ENCODE measurements at regions not wholly inside any gene's neighbourhood (a gene's known extent, or its start where the extent isn't known, plus 50 kb on each side); places are given as distances from the start of the nearest gene placed in this dataset.
"Not testable (repeated sequence)": the region's sequence is repeated elsewhere in the genome, so short reads cannot be mapped to it uniquely, and the experiment has no call there.

DNA sequence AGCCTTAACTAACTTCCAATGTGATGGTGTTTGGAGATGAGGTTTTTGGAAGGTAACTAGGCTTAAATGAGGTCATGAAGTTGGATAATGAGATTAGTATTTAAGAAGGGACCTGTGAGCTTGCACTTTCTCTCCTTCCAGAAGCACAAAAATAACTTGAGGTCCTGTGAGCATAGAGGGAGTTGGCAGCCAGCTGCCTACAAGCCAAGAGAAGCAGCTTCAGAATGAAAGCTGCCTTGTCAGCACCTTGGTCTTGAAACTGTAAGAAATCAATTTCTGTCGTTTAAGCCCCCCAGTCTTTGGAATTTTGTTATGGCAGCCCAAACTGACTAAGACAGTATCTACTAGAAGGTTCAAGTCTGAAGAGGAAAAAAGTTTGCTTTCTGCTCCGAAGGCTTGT is 280.2 kb upstream of the GALNTL6 start:
- no peak for DNase-seq (ENCODE audit: low read depth in 2 of 2)

DNA sequence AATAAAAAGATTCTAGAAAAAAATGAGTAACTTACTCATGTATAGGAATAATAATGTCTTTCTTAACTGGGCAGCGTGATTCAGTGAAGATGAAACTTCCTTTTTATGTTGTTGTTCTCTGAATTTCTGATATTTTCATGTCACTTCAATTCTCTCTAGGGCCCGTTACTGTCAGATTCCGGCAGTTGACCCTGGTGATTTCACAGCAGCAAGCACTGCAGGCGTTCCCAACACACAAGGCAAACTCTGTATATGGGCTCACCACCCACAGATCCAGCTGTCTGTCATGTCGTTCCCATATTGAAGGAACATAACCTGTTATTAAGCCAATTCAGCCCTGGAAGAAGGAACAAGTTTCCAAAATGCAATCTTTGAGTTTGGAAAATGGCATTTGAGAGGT is 288.3 kb upstream of the GALNTL6 start:
- DNase-seq (ENCODE audit: low read depth in 2 of 2) = no peak

DNA sequence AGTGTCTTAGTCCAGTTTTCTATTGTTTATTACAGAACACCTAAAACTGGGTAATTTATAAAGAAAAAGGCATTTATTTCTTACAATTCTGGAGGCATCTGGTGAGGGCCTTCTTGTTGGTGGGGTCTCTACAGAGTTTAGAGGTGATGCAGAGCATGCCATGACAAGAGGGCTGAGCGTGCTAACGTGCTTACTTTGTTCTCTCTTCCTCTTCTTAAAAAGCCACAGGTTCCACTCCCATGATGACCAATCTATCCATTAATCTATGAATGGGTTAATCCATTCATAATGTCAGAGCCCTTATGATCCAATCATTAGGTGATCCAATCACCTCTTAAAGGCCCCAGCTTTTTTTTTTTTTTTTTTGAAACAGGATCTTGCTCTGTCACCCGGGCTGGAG is 291.5 kb upstream of the GALNTL6 start:
- DNase-seq (ENCODE audit: low read depth in 2 of 2) = no peak

DNA sequence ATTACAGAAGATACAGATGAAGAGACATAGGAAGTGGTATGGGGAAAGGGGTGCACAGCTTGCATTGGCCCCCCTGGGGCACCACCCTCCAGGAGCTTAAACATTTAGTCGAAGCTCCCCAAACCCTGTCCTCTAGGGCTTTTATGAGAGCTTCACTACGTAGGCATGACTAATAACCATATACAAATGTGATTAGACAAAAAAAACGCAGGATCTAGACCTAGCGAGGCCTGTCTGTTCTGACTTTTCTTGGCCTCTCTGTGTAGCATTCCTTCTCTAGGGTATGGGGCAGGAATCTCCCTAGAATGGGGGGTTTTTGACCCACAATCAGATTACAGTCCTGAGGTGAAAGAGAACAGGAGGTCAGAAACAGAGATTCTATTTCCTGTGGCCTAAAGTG is 293.7 kb upstream of the GALNTL6 start:
- DNase-seq (ENCODE audit: low read depth in 2 of 2) = no peak

DNA sequence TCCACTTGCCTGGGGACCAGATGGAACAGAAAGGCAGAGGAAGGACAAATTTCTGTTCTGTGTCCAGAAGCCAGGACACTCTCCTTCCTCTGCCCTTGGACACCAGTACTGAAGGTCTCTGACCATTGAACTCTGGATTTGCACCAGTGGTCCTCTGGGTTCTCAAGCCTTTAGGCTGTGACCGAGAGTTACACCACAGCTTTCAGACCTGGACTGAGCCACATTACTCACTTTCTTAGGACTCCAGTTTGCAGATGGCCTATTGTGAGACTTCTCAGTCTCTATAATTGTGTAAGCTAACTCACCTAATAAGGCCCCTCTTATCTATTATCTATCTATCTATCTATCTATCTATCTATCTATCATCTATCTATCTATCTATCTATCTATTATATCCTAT is 295.3 kb upstream of the GALNTL6 start:
- DNase-seq (ENCODE audit: low read depth in 2 of 2) = no peak

DNA sequence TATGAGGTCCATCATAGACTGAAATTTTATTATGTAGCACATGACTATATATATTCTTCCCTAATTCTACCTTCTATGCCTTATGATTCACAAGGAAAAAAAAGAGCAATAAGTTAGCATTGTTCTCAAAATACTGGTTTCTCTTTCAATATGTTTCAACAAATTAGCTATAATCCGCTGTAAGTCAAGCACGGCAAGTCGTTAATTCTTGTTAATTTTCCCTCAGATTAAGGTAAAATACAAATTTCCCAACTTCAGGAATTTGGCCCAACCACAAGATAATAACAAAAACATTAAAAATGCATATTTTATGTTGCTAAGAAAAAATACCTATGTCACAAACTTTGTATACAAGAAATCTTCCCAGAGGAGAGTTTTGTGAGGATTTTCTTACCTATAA is 296.5 kb upstream of the GALNTL6 start:
- no peak for DNase-seq (ENCODE audit: low read depth in 2 of 2)

DNA sequence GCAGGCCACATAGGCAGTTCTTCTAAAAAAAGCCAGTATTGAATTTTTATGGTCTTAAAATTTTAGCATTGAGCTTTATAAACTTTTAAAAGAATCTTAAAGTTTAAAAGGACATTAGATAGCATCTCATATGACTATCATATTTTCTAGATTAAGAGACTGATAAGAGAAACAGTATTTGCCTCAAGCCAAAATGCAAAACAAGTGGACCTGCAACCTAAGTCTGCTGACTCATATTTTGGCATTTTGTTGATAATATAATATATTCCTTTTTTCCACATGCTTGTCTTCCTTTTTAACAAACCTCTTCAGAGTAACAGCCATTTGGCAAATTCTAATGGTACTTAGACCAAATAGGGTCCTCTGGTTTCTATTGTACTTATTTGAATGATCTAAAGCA is 328.5 kb upstream of the GALNTL6 start:
- no peak for DNase-seq (ENCODE audit: low read depth in 2 of 2)

DNA sequence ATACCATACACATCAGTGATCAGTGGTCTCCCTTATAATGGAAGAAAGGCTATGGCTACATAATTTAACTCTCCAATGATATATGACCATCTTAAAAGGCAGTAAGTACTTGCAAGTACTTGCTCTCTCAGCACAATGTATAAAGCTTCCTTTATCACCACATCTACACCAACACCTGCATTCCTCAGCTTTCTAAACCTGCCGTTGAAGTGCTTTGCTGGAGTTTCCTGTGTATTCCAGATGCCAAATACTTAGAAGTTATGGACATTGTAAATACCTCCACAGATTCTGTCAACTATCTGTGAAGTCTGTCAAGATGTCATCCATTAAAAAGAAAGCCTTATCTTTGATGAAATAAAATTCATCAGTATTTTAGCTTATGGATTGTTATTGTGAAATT is 335.0 kb upstream of the GALNTL6 start:
- no peak for DNase-seq (ENCODE audit: low read depth in 2 of 2)

DNA sequence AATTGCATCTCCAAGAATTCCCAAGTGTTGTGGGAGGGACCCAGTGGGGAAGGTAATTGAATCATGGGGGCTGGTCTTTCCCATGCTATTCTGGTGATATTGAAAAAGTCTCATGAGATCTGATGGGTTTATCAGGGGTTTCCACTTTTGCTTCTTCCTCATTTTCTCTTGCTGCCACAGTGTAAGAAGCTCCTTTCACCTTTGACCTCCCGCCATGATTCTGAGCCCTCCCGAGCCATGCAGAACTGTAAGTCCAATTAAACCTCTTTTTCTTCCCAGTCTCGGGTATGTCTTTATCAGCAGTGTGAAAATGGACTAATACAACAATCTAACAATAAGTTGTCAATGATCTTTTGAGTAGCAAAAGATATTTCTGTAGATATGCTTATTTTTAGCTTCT is 338.1 kb upstream of the GALNTL6 start:
- DNase-seq (ENCODE audit: low read depth in 2 of 2) = not testable (repeated sequence)

DNA sequence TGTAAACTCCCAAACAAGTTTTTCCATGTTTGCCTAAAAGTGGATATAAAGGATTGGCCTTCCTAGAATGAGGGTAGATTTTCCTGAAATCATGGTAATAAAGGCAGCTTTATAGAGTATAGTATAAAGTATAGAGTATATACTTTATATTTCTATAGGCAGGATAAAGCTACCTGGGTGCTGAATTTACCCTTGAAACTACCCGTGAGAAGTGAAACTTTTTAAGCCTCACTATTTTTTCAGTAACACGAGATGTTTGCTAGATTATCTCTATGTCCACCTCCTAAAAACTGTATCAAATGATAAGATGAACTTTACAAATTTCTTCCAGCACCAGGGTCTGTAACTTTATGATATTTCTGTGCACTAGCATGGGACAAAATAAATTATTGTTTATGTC is 340.0 kb upstream of the GALNTL6 start:
- no peak for DNase-seq (ENCODE audit: low read depth in 2 of 2)

DNA sequence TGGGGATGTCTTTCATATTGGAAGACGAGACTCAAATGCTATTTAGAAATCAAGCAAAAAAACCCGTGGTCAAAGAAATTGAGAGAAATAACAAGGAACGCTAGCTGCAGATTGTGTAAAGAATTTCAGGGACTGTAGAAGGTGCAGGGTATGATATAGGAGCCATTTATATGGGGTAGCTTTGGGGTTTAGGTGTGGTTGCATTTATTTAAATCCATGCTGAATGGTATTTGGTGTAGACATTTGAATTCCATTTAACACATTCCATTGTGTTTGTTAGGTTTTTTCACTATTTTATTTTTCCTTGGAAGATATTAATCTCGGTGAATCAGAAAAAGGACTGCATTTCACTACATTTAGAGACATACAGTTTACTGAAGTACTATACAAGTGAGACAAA is 341.0 kb upstream of the GALNTL6 start:
- DNase-seq (ENCODE audit: low read depth in 2 of 2) = no peak

DNA sequence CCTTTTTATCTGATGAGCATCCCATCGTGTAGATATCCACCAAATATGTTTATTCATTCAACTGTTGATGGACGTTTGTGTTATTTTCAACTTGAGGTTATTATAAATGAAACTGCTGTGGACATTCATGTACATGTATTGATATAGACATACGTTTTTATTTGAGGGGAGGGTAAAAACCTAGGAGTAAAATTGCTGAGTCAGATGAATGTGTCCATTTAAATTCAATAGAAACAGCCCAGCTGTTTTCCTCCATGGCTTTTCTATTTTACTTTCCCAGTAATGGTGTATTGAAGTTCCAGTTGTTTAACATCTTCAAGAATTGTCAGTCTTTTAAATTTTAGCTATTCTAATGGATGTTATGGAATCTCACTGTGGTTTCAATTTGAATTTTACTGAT is 348.7 kb upstream of the GALNTL6 start:
- DNase-seq (ENCODE audit: low read depth in 2 of 2) = no peak

DNA sequence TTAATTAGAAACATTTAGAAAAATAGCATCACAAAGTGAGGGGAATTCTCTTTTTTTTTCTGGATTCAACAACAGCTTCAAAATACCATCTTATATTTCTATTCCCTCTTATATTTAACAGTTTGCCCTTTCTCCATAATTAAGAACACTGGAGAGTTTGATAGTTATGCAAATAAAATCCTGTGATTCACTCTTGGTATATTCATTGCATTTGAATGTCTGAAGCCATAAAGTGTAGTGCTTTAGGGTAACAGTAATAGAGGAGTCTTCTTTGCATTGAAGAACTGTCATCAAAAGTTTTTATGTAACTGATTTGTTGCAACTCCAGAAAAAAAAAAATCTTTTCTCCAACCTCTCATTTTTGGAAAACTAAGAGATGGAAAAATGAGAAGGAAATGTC is 352.0 kb upstream of the GALNTL6 start:
- DNase-seq (ENCODE audit: low read depth in 2 of 2) = no peak

DNA sequence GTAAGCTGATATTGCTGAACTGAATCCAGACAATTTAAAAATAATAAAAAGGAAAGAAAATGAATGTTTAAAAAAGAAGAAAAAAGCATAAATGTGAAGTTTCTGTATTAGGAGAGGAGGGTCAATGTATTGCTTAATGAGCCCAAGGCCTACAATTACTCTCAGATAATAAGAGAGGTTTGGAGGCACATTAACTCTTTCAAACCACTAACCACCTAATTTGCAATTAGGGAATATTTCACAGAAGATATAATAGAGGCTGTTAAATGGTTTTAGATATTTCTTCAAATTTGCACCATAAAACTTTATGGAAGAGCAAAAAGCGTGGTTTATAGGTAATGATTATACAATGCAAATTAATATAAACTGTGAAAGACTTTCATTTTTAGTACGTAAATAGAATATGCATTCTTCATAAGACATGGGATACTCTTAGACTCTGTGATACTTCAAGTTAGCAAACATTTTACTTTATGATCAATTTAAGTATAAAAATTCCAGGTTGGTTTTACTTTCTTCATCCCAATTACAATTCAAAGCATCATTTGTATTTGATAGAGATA is 364.2 kb upstream of the GALNTL6 start:
- no peak for DNase-seq (ENCODE audit: low read depth in 2 of 2)

DNA sequence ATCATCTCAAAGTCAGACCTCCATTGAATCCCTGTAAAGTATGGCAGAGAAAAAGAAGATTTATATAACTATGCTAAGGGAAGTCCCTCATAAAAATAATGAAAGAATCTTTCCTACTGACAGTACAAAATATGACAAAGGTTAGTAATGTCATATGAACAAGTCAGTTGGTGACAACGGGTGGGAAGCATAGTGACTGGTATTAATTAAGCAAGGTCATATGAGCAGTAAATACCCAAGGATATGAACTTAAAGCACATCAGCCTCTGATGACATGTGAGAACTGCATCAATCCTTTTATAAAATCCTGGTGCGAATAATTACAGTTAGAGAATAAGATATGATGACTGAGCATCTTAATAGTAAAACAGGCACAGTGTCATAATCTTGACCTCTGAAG is 364.8 kb upstream of the GALNTL6 start:
- DNase-seq (ENCODE audit: low read depth in 2 of 2) = no peak

DNA sequence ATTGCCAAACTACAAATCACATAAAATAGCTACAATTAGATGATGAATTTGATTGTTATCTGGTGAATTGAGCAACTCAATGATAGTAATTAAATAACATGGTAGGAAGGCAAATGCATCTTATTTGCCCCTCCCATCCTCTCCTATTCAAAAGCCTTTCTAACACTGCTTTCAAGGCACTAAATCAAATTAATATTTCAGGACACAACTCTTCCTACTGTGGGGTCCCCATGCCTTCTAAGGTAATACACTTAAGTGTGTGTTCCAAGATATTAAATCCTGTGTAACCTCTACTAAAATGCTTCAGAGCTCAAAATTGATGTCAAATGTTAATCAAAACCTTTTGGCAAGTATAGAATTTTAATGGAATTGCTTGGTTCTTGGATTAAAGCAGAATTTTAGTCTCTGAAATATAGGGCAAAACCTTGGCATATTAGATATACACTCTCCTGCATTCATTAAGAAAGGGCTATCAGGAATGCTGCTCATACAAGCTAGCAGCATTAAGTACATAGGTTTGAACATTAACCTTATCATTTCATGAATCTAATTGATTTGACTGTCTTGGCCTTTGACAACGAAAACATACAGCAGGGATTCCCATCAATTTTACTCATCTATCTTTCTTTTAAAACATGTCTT is 371.8 kb upstream of the GALNTL6 start:
- no peak for DNase-seq (ENCODE audit: low read depth in 2 of 2)

DNA sequence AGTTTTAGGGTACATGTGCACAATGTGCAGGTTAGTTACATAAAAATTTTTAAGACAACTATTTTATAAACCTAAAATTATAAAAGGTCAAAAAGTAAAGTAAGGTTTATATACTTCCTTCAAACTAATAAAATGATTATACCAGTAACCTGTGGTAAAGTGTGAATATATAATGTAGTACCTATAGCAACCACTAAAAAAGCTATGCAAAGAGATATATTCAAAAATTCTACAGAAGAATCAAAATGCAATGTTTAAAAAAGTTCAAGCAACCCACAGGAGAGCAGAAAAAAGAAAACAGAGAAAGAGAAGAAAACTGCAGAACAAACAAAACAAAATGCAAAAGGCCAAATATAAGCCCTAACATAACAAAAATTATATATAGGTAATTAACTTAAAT is 379.5 kb upstream of the GALNTL6 start:
- no peak for DNase-seq (ENCODE audit: low read depth in 2 of 2)

DNA sequence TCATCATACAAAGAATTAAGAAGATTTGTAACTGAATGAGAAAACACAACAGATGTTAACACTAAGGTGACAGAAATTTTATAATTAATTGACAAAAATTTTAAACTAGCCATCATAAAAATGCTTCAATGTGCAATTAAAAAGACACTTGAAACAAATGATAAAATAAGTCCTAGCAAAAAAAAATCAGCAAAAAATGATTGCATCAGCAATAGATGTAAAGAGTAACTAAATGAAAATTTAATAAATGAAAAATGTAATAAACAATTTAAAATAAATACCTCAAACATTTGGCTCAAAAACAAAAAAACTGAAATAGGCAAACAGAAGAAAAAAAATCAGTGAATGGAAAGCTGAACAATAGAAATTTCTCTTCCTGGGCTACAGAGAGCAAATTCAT is 380.7 kb upstream of the GALNTL6 start:
- no peak for DNase-seq (ENCODE audit: low read depth in 2 of 2)

DNA sequence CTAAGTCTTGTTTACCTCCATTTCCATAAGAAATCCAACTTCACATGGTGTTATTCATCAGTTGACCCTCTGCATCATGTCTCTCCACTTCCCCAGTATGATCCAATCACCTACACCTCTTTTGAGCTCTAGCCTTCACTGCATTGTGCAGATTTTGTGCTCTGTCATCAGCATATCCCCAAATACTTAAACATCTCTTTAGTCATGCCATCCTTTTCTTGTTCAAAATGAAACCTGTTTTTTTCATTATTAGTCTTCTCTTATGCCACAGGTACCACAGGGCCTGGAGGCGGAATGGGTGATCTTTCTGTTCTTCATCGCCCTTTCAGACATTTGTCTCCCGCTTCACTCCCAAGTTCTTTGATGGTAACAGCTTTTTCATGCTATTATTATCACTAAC is 382.7 kb upstream of the GALNTL6 start:
- no peak for DNase-seq (ENCODE audit: low read depth in 2 of 2)

DNA sequence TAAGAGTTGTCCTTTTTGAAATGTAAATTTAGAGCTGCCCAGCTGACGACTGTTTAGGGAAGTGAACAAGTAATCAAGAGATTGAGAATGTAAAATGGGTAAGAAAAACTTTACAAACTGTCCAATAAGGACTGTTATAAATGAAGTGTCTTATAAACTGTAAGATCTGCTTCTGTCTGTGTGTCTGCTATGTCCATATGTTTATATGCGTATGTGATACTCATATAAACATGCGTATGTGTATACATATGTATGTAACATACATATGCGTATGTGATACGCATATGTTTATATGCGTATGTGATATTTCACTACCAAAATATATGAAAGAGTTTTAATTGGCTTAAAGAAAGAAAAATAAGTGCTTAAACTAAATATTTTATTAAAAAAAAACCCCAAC is 416.0 kb upstream of the GALNTL6 start:
- DNase-seq (ENCODE audit: low read depth in 2 of 2) = no peak

DNA sequence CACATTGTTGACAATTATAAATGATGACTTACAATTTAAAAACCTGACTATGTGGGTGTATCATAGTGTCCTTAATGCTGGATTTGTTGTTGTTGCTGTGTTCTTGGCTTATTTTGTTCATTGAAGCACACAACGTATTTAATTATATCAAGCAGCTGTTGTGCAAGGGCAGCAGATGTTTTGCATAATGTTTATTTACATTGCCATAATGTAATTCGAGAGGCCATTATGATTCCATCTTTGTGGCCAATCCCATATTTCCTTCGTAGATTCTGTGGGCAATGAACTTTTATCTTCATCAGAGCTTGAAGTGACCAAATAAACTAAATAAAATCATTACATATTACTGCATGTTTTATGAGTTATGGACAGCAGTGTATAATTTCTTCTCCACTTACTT is 422.6 kb upstream of the GALNTL6 start:
- DNase-seq (ENCODE audit: low read depth in 2 of 2) = no peak

DNA sequence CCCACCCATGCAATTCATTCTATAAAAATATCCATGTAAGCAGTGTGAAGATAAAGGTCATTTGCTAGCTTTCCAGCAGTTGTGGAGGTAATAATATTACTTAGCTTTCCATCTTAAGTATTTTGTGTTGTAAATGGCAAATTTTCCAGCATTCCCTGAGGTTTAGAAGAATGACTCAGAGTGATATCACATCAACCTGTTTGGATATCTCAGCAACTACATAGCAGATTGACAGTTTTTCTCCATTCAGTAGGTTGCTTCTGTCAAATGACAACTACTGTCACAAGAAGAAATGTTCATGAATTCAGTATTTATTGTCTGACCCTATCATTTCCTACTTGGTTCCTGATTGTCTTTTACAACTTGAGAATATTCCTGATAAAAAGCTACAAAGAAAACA is 434.9 kb upstream of the GALNTL6 start:
- no peak for DNase-seq (ENCODE audit: low read depth in 2 of 2)

DNA sequence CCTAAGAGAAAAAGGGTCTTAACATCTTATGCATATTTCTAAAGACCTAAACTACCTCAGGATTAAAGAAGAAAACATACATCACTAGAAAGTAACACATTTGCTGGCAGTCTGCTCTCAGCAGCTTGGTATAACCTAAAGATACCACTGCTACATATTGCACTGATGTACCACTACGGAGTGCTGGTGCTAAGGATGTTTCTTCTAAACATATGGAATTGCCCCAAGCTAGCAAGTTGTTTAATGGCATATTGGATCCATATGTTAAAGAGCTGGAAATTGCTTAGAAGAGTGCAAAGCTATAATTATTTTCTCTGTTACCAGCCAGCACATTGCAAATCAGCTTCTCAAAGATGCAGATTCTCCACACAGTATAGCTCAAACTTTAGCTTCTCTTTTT is 436.5 kb upstream of the GALNTL6 start:
- no peak for DNase-seq (ENCODE audit: low read depth in 2 of 2)

DNA sequence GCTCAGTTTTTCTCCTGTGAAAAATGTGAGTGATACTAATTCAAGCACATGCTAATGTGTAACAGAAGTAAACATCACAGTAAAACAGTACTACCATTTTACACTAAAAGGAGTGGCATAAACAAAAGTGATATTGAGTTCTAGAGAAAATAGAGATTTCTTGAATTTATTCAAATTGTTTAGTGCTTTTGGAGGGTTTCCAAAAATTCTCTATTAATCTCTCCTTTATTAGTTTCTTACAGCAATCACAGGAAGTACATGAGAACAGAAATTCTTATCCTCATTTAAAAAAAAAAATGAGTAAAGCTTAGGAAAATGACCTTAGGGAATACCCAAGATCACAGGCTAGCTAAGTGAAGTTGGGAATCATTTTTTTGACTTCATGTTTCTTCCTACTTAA is 459.7 kb upstream of the GALNTL6 start:
- no peak for DNase-seq (ENCODE audit: low read depth in 2 of 2)
